ENCODE measurements at regions not wholly inside any gene's neighbourhood (a gene's known extent, or its start where the extent isn't known, plus 50 kb on each side); places are given as distances from the start of the nearest gene placed in this dataset.

GRCh38 chr9:13354733-13355132 lies 75.2 kb upstream of the MPDZ start:
- H3K4me3 ChIP-seq: no peak overlapping the region
- DNase-seq (ENCODE audit: low read depth in 1 of 2, low spot score in 1 of 2): no peak
- no peak for FAIRE-seq
- no peaks in the 10 kb centered on the region for H3K9me3 ChIP-seq
- no peaks in the 10 kb centered on the region for H3K4me1 ChIP-seq
- CTCF ChIA-PET: interaction anchor here (1.8 kb wide), 1 partner anchor 1079 kb away, joined by 6 read pairs; no protein-coding TSS in a partner anchor
- no peak overlapping the region for H3K27ac ChIP-seq
- POLR2A ChIA-PET: no interaction called here
- H3K4me2 ChIP-seq: no peak overlapping the region
- no peak for TF ChIP-seq HOXA7 (CRISPR knock-in tag; IDR thresholded peaks at IDR 0.05)
- WGBS (ENCODE audit: missing lambda C conversion rate): 9% methylated on average over 2 of the region's 2 CpGs
- no peak for ATAC-seq

- Histone ChIP-seq H3K4me2 (no peak overlapping the region), H3K9me3 (no peaks in the 10 kb centered on the region), H3K4me1 (no peaks in the 10 kb centered on the region), H3K4me3 (no peak overlapping the region), H3K27ac (no peak overlapping the region)
- CTCF ChIA-PET: interaction anchor here (0.6 to 2.4 kb wide), 11 partner anchors 8 to 1090 kb away, joined by 3 to 15 read pairs (median 4); no protein-coding TSS in a partner anchor
- TF ChIP-seq CHD2 (IDR thresholded peaks at IDR 0.05; ENCODE audit: low read length, partially characterized antibody) (no peak), RARB (CRISPR knock-in tag; IDR thresholded peaks at IDR 0.05) (no peak), SMC3 (IDR thresholded peaks at IDR 0.05) (no peak), MYC (IDR thresholded peaks at IDR 0.05; ENCODE audit: borderline replicate concordance, low read length) (no peak), ESRRA (IDR thresholded peaks at IDR 0.05; ENCODE audit: borderline replicate concordance, low read length) (no peak), EHF (CRISPR knock-in tag; IDR thresholded peaks at IDR 0.05) (no peak), EP300 (IDR thresholded peaks at IDR 0.05) (no peak), HOXA7 (CRISPR knock-in tag; IDR thresholded peaks at IDR 0.05) (no peak), JUNB (IDR thresholded peaks at IDR 0.05) (no peak), ZSCAN20 (CRISPR knock-in tag; IDR thresholded peaks at IDR 0.05) (no peak)
- ATAC-seq (no peak), FAIRE-seq (no peak), DNase-seq (ENCODE audit: low read depth in 1 of 2, low spot score in 1 of 2) (no peak)
- 86% methylated on average over 4 of the region's 4 CpGs for WGBS (ENCODE audit: missing lambda C conversion rate)
- POLR2A ChIA-PET: no interaction called here
These were observed 73.0 kb upstream of the MPDZ start for GRCh38 chr9:13352451-13352979.

GRCh38 chr9:13351778-13352386 lies 72.4 kb upstream of the MPDZ start:
- ChIA-PET POLR2A (no interaction called here), CTCF (interaction anchor here (0.5 to 2.4 kb wide), 14 partner anchors 9 to 1091 kb away, joined by 3 to 15 read pairs (median 4); no protein-coding TSS in a partner anchor)
- WGBS (ENCODE audit: missing lambda C conversion rate): 0% methylated on average over 3 of the region's 3 CpGs
- Histone ChIP-seq H3K9me3 (no peaks in the 10 kb centered on the region), H3K4me3 (no peak overlapping the region), H3K4me2 (no peak overlapping the region), H3K27ac (no peak overlapping the region), H3K4me1 (no peaks in the 10 kb centered on the region)
- DNase-seq (ENCODE audit: low read depth in 1 of 2, low spot score in 1 of 2) (peak; percentile 14 to 56), FAIRE-seq (no peak), ATAC-seq (peak in 1 of 2 experiments; percentile 64; a peak in 2 of 6 replicates)
- TF ChIP-seq RAD21 (conservative IDR thresholded peaks at IDR 0.05 in 1 of 2, IDR thresholded peaks at IDR 0.05 in 1 of 2) (peak; percentile 67 to 71), CEBPB (IDR thresholded peaks at IDR 0.05) (no peak), CTCF (IDR thresholded peaks at IDR 0.05) (peak; percentile 73), SMC3 (IDR thresholded peaks at IDR 0.05) (peak; percentile 59), ESRRA (IDR thresholded peaks at IDR 0.05; ENCODE audit: borderline replicate concordance, low read length) (no peak)

GRCh38 chr9:13332571-13332970 lies 53.1 kb upstream of the MPDZ start:
- no peaks in the 10 kb centered on the region for H3K9me3 ChIP-seq
- POLR2A ChIA-PET: no interaction called here
- TF ChIP-seq EHMT2 (IDR thresholded peaks at IDR 0.05; ENCODE audit: low read depth) (no peak), PBX3 (IDR thresholded peaks at IDR 0.05) (no peak), BCL3 (IDR thresholded peaks at IDR 0.05) (no peak), HES2 (IDR thresholded peaks at IDR 0.05) (no peak)
- ATAC-seq: no peak
- no peaks in the 10 kb centered on the region for H3K4me1 ChIP-seq
- 44% methylated on average over 2 of the region's 2 CpGs for WGBS (ENCODE audit: missing lambda C conversion rate)
- no peak overlapping the region for H3K4me2 ChIP-seq
- DNase-seq (ENCODE audit: low read depth in 1 of 2, low spot score in 1 of 2): no peak
- no peak for FAIRE-seq
- H3K4me3 ChIP-seq: no peak overlapping the region
- CTCF ChIA-PET: interaction anchor here (1.3 kb wide), 1 partner anchor 298 kb away, joined by 3 read pairs; no protein-coding TSS in a partner anchor
- H3K27ac ChIP-seq: no peak overlapping the region

All from A549 (cell line).